Panc1 (cell line): ENCODE measurements at regions not wholly inside any gene's neighbourhood (a gene's known extent, or its start where the extent isn't known, plus 50 kb on each side); places are given as distances from the start of the nearest gene placed in this dataset.

ENCODE experiments used
- ATAC-seq: fragments of 200-7000 bp; cut with Tn5 transposase; 2 replicates; pipeline ENCODE4 v1.9.1; 2020; ENCODE audit warnings: mild to moderate bottlenecking, moderate library complexity
- BruUV-seq: library from RNA; stranded (reverse); fragments of 400-500 nt; replicated peaks from 2 replicates; lab custom pipeline; 2021; lab: Mats Ljungman, UMichigan
- CTCF ChIA-PET: fragments of 300-600 bp; sonication (Branson Sonifier 250); formaldehyde crosslinking; loops from one replicate; lab custom pipeline; 2022; ENCODE audit warnings: antibody characterized with exemption; lab: Charles Lee
- POLR2A ChIA-PET: fragments of 300-600 bp; sonication (Branson Sonifier 250); formaldehyde crosslinking; loops from one replicate; lab custom pipeline; 2022; ENCODE audit warnings: antibody characterized with exemption; lab: Charles Lee
- DNase-seq: peaks from one replicate; pipeline ENCODE4 v3.0.0-alpha.2; 2010; ENCODE audit warnings: low read depth, low spot score
- H3K27ac ChIP-seq: 2 replicates; pipeline ENCODE4 v1.5.1; 2011; ENCODE audit warnings: mild to moderate bottlenecking, low read length, inconsistent platforms
- H3K27me3 ChIP-seq: fragments of 200-500 bp; sonication (Bioruptor generic); 2 replicates; pipeline ENCODE4 v1.6.0; 2014; ENCODE audit warnings: low read length, inconsistent platforms; ENCODE audit not compliant: control insufficient read depth, insufficient read depth
- H3K36me3 ChIP-seq: fragments of 200-500 bp; sonication (Bioruptor generic); 2 replicates; pipeline ENCODE4 v1.5.1; 2014; ENCODE audit warnings: inconsistent platforms, mild to moderate bottlenecking, low read length, moderate library complexity; ENCODE audit not compliant: control insufficient read depth, insufficient read depth
- H3K4me1 ChIP-seq: 2 replicates; pipeline ENCODE4 v1.5.1; 2011; ENCODE audit warnings: inconsistent platforms, mild to moderate bottlenecking, low read length, moderate library complexity; ENCODE audit not compliant: control insufficient read depth, insufficient read depth
- H3K4me3 ChIP-seq, 2 experiments: 2 replicates each; pipeline ENCODE4 v1.5.1; 2011 to 2012; ENCODE audit warnings: low read depth in 2 of 2, low read length in 2 of 2, mild to moderate bottlenecking in 2 of 2, inconsistent platforms in 1 of 2, moderate library complexity in 1 of 2
- H3K9me3 ChIP-seq: fragments of 200-500 bp; sonication (Bioruptor generic); 2 replicates; pipeline ENCODE4 v1.5.1; 2014; ENCODE audit warnings: low read depth, mild to moderate bottlenecking, inconsistent platforms, low read length, moderate library complexity; ENCODE audit not compliant: control insufficient read depth, insufficient read depth
- POLR2AphosphoS5 ChIP-seq: IDR thresholded peaks from 2 replicates; pipeline ENCODE4 v1.6.1; 2012; ENCODE audit warnings: mild to moderate bottlenecking, low read depth, low read length, moderate library complexity
- SIN3A ChIP-seq: IDR thresholded peaks from 2 replicates; pipeline ENCODE4 v1.6.1; 2012; ENCODE audit warnings: low read depth, mild to moderate bottlenecking, low read length, moderate library complexity, borderline replicate concordance; ENCODE audit not compliant: insufficient read depth
- TCF7L2 ChIP-seq: IDR thresholded peaks from 2 replicates; pipeline ENCODE4 v1.6.1; 2011; ENCODE audit warnings: mild to moderate bottlenecking, low read depth, low read length, inconsistent platforms
- in situ Hi-C: cut with HindIII; loops from 2 replicates; pipeline ENCODE4 v1.10.0; 2016; ENCODE audit warnings: low sequenced_read_pairs, low pct_unique_long_range_greater_than_20kb
- intact Hi-C: fragments of 100-400 bp; cut with micrococcal nuclease; formaldehyde crosslinking; loops from one replicate; pipeline ENCODE4 v1.10.0; 2022; ENCODE audit not compliant: unreplicated experiment
- TF ChIP-seq, protein P1 (sequence below), 2 experiments: IDR thresholded peaks; 2 replicates each; pipeline ENCODE4 v1.6.1; 2011 to 2012; ENCODE audit warnings: low read depth in 2 of 2, control low read depth in 1 of 2, low read length in 1 of 2, mild to moderate bottlenecking in 1 of 2, moderate library complexity in 1 of 2; ENCODE audit not compliant: insufficient read depth in 1 of 2
- TF ChIP-seq, protein P2 (sequence below): fragments of 450-650 bp; IDR thresholded peaks from 2 replicates; pipeline ENCODE4 v1.5.1; 2017; ENCODE audit warnings: mild to moderate bottlenecking

- CTCF ChIA-PET: no interaction called here
- in situ Hi-C loops: no loop called here
- intact Hi-C loops: no loop called here
- DNase-seq (no peak), ATAC-seq (no peak)
- no peaks in the 10 kb centered on the region for H3K9me3 ChIP-seq
- no peaks in the 10 kb centered on the region for H3K27me3 ChIP-seq
- no peak overlapping the region for H3K4me3 ChIP-seq
- TF ChIP-seq SIN3A (no peak), POLR2AphosphoS5 (no peak)
- TF ChIP-seq, protein P1, sequence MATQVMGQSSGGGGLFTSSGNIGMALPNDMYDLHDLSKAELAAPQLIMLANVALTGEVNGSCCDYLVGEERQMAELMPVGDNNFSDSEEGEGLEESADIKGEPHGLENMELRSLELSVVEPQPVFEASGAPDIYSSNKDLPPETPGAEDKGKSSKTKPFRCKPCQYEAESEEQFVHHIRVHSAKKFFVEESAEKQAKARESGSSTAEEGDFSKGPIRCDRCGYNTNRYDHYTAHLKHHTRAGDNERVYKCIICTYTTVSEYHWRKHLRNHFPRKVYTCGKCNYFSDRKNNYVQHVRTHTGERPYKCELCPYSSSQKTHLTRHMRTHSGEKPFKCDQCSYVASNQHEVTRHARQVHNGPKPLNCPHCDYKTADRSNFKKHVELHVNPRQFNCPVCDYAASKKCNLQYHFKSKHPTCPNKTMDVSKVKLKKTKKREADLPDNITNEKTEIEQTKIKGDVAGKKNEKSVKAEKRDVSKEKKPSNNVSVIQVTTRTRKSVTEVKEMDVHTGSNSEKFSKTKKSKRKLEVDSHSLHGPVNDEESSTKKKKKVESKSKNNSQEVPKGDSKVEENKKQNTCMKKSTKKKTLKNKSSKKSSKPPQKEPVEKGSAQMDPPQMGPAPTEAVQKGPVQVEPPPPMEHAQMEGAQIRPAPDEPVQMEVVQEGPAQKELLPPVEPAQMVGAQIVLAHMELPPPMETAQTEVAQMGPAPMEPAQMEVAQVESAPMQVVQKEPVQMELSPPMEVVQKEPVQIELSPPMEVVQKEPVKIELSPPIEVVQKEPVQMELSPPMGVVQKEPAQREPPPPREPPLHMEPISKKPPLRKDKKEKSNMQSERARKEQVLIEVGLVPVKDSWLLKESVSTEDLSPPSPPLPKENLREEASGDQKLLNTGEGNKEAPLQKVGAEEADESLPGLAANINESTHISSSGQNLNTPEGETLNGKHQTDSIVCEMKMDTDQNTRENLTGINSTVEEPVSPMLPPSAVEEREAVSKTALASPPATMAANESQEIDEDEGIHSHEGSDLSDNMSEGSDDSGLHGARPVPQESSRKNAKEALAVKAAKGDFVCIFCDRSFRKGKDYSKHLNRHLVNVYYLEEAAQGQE (IDR thresholded peaks at IDR 0.05; ENCODE audit: insufficient read depth in 1 of 2, low read depth in 2 of 2, low read length in 1 of 2): no peak
- TF ChIP-seq, protein P2, sequence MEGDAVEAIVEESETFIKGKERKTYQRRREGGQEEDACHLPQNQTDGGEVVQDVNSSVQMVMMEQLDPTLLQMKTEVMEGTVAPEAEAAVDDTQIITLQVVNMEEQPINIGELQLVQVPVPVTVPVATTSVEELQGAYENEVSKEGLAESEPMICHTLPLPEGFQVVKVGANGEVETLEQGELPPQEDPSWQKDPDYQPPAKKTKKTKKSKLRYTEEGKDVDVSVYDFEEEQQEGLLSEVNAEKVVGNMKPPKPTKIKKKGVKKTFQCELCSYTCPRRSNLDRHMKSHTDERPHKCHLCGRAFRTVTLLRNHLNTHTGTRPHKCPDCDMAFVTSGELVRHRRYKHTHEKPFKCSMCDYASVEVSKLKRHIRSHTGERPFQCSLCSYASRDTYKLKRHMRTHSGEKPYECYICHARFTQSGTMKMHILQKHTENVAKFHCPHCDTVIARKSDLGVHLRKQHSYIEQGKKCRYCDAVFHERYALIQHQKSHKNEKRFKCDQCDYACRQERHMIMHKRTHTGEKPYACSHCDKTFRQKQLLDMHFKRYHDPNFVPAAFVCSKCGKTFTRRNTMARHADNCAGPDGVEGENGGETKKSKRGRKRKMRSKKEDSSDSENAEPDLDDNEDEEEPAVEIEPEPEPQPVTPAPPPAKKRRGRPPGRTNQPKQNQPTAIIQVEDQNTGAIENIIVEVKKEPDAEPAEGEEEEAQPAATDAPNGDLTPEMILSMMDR: no peak
- H3K36me3 ChIP-seq: no peaks in the 10 kb centered on the region
- no TSS peak for BruUV-seq
- no peak overlapping the region for H3K27ac ChIP-seq
- POLR2A ChIA-PET: no interaction called here
- no peaks in the 10 kb centered on the region for H3K4me1 ChIP-seq
Observed at GRCh38 chr5:88644676-88645075, 238.3 kb downstream of the MEF2C start.

DNA sequence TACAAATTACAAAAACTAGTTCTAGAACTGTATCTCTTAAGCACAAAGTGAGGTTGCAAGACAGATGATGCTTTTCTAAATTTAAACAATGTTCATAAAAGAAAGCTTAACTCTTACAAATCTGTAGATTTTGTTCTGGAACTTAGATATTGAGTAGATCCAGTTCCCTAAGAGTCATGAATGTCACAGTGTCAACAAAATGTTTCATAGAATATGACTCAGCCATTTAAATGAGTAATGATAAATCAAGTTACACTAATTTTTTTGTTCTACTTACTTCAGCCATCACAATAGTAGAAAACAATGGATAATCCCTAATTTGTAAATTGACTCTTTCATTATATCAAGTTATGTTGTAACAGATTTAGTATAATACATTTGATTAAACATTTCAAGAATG lies 239.7 kb downstream of the MEF2C start:
- no TSS peak for BruUV-seq
- DNase-seq (no peak), ATAC-seq (no peak)
- H3K36me3 ChIP-seq: no peaks in the 10 kb centered on the region
- ChIA-PET CTCF (no interaction called here), POLR2A (no interaction called here)
- no peaks in the 10 kb centered on the region for H3K4me1 ChIP-seq
- H3K9me3 ChIP-seq: no peaks in the 10 kb centered on the region
- intact Hi-C loops: no loop called here
- no peaks in the 10 kb centered on the region for H3K27me3 ChIP-seq
- no peak overlapping the region for H3K4me3 ChIP-seq
- in situ Hi-C loops: no loop called here
- no peak overlapping the region for H3K27ac ChIP-seq
- TF ChIP-seq POLR2AphosphoS5: no peak
- no peak for TF ChIP-seq TCF7L2
- TF ChIP-seq SIN3A: no peak
- TF ChIP-seq, protein P1 (IDR thresholded peaks at IDR 0.05; ENCODE audit: insufficient read depth in 1 of 2, low read depth in 2 of 2, low read length in 1 of 2): no peak
- TF ChIP-seq, protein P2: no peak
